Mammary epithelial cell (primary cell): ENCODE measurements at regions not wholly inside any gene's neighbourhood (a gene's known extent, or its start where the extent isn't known, plus 50 kb on each side); places are given as distances from the start of the nearest gene placed in this dataset.

Experiments
- CTCF ChIP-seq, 2 donors: IDR thresholded peaks in 1 of 2; conservative IDR thresholded peaks in 1 of 2; 2 replicates each; pipeline ENCODE4 v1.5.1; 2011 to 2012; ENCODE audit warnings: inconsistent platforms in 2 of 2, low read length in 2 of 2, mild to moderate bottlenecking in 2 of 2, control low read depth in 1 of 2, low read depth in 1 of 2; ENCODE audit not compliant: insufficient read depth in 1 of 2; ENCODE audit errors: extremely low read depth in 1 of 2
- EZH2 ChIP-seq: IDR thresholded peaks from 2 replicates; pipeline ENCODE4 v1.6.1; 2012; ENCODE audit warnings: low read length, inconsistent platforms, borderline replicate concordance

GRCh38 chr2:181120625-181121024 is 140.2 kb downstream of the UBE2E3 start:
- TF ChIP-seq EZH2 (no peak), CTCF (conservative IDR thresholded peaks at IDR 0.05 in 1 of 2, IDR thresholded peaks at IDR 0.05 in 1 of 2; ENCODE audit: extremely low read depth in 1 of 2, insufficient read depth in 1 of 2, low read depth in 1 of 2, low read length in 2 of 2) (no peak)
